ENCODE measurements at regions not wholly inside any gene's neighbourhood (a gene's known extent, or its start where the extent isn't known, plus 50 kb on each side); places are given as distances from the start of the nearest gene placed in this dataset.
A peak's percentile ranks its signal among the peaks of the same experiment; 100 is the strongest.

- no peaks in the 10 kb centered on the region for H4K20me1 ChIP-seq (ENCODE audit: insufficient read depth)
- no peak overlapping the region for H3K27ac ChIP-seq
- H2AFZ ChIP-seq (ENCODE audit: low read depth), result no peak overlapping the region
- H3K4me3 ChIP-seq (IDR thresholded peaks at IDR 0.05; ENCODE audit: insufficient read depth, low read depth, low read length), result no peak overlapping the region
- H3K36me3 ChIP-seq (ENCODE audit: insufficient read depth), result no peaks in the 10 kb centered on the region
- peaks cover 28% of the 10 kb centered on the region for H3K4me1 ChIP-seq (ENCODE audit: low read depth, poor library complexity, severe bottlenecking)
- no peaks in the 10 kb centered on the region for H3K27me3 ChIP-seq (ENCODE audit: insufficient read depth, low read depth)
- no peak overlapping the region for H3K9ac ChIP-seq
- no peaks in the 10 kb centered on the region for H3K79me2 ChIP-seq (ENCODE audit: insufficient read depth, low read depth)
- H3K4me2 ChIP-seq, result 0 out of 2 replicates have a peak overlapping the region, but pooled peaks have one; percentile 41
- TF ChIP-seq, protein P1, sequence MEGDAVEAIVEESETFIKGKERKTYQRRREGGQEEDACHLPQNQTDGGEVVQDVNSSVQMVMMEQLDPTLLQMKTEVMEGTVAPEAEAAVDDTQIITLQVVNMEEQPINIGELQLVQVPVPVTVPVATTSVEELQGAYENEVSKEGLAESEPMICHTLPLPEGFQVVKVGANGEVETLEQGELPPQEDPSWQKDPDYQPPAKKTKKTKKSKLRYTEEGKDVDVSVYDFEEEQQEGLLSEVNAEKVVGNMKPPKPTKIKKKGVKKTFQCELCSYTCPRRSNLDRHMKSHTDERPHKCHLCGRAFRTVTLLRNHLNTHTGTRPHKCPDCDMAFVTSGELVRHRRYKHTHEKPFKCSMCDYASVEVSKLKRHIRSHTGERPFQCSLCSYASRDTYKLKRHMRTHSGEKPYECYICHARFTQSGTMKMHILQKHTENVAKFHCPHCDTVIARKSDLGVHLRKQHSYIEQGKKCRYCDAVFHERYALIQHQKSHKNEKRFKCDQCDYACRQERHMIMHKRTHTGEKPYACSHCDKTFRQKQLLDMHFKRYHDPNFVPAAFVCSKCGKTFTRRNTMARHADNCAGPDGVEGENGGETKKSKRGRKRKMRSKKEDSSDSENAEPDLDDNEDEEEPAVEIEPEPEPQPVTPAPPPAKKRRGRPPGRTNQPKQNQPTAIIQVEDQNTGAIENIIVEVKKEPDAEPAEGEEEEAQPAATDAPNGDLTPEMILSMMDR (conservative IDR thresholded peaks at IDR 0.05; ENCODE audit: low read depth, low read length), result no peak
Observed at GRCh38 chr15:24760066-24760465, 84.5 kb downstream of the NPAP1 start.

DNA sequence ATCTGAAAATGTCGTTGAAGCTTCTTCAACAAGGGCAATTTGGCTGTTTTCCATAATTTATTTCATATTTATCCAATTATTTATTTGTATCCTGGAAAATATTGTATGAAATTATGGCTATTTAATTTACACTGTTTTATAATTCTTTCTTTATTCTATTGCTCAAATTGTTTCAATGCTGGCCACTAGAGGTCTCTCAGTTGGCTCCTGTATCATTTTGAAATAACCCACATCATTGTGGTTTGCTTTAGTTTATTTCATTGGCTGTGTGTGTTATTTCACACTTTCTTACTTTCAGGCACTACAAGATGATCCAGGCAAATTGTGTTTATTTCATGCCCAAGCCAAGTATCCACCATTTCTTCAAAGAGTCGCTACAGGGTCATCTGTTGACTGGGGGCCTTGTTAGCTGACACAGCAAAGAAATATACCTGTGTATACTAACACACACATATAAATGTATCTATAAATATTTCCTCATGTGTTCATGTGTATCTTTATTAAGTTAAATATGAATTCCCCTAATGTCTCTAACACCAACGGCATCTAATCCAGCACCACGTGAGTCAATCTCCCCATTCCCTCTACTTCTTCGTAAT, 86.2 kb downstream of the NPAP1 start:
- TF ChIP-seq, protein P1 (conservative IDR thresholded peaks at IDR 0.05; ENCODE audit: low read depth, low read length), result peak; percentile 37; the same call in 1 of the 2 replicates
- no peak overlapping the region for H3K4me3 ChIP-seq (IDR thresholded peaks at IDR 0.05; ENCODE audit: insufficient read depth, low read depth, low read length)
- H3K27me3 ChIP-seq (ENCODE audit: insufficient read depth, low read depth), result no peaks in the 10 kb centered on the region

DNA sequence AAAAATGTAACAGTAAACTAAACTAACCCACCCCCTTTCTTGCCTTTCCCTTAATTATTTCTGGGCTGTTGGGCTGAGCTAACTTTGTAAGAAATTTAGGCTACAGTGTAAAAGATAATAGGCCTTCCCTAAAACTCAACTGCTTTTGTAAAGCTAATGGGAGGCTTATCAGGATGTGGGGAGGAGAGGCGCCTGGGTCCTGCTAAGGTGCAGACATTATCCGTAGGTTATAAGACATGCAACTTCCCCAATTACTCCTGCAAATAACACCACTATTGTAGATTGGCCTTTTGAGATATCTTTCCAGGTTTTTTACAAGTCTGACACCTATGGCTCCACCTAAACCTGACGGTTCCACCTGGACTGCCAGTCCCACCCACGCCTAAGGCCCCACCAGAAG, 88.3 kb downstream of the NPAP1 start:
- H4K20me1 ChIP-seq (ENCODE audit: insufficient read depth), result no peaks in the 10 kb centered on the region
- H3K36me3 ChIP-seq (ENCODE audit: insufficient read depth), result no peaks in the 10 kb centered on the region
- H2AFZ ChIP-seq (ENCODE audit: low read depth), result no peak overlapping the region
- no peaks in the 10 kb centered on the region for H3K27me3 ChIP-seq (ENCODE audit: insufficient read depth, low read depth)
- H3K4me2 ChIP-seq, result peak overlapping the region; percentile 17; the same call in 1 of the 2 replicates
- no peak overlapping the region for H3K9ac ChIP-seq
- TF ChIP-seq, protein P1 (conservative IDR thresholded peaks at IDR 0.05; ENCODE audit: low read depth, low read length), result no peak
- H3K4me1 ChIP-seq (ENCODE audit: low read depth, poor library complexity, severe bottlenecking), result peaks cover 45% of the 10 kb centered on the region
- no peak overlapping the region for H3K27ac ChIP-seq
- no peak overlapping the region for H3K4me3 ChIP-seq (IDR thresholded peaks at IDR 0.05; ENCODE audit: insufficient read depth, low read depth, low read length)
- H3K79me2 ChIP-seq (ENCODE audit: insufficient read depth, low read depth), result no peaks in the 10 kb centered on the region

More for the DNA sequence above, 86.2 kb downstream of the NPAP1 start:
- Histone ChIP-seq H2AFZ (ENCODE audit: low read depth) (no peak overlapping the region), H3K4me2 (no peak overlapping the region), H4K20me1 (ENCODE audit: insufficient read depth) (no peaks in the 10 kb centered on the region), H3K27ac (no peak overlapping the region), H3K9ac (no peak overlapping the region), H3K36me3 (ENCODE audit: insufficient read depth) (no peaks in the 10 kb centered on the region), H3K79me2 (ENCODE audit: insufficient read depth, low read depth) (no peaks in the 10 kb centered on the region), H3K4me1 (ENCODE audit: low read depth, poor library complexity, severe bottlenecking) (peaks cover 45% of the 10 kb centered on the region)

- H3K27me3 ChIP-seq (ENCODE audit: insufficient read depth, low read depth), result no peaks in the 10 kb centered on the region
- TF ChIP-seq, protein P1 (conservative IDR thresholded peaks at IDR 0.05; ENCODE audit: low read depth, low read length), result no peak
- no peaks in the 10 kb centered on the region for H4K20me1 ChIP-seq (ENCODE audit: insufficient read depth)
- H3K36me3 ChIP-seq (ENCODE audit: insufficient read depth), result no peaks in the 10 kb centered on the region
- peaks cover 43% of the 10 kb centered on the region for H3K4me1 ChIP-seq (ENCODE audit: low read depth, poor library complexity, severe bottlenecking)
- no peak overlapping the region for H3K4me3 ChIP-seq (IDR thresholded peaks at IDR 0.05; ENCODE audit: insufficient read depth, low read depth, low read length)
- H3K4me2 ChIP-seq, result peak overlapping the region; percentile 38; the same call in 1 of the 2 replicates
- no peak overlapping the region for H2AFZ ChIP-seq (ENCODE audit: low read depth)
- H3K79me2 ChIP-seq (ENCODE audit: insufficient read depth, low read depth), result no peaks in the 10 kb centered on the region
- no peak overlapping the region for H3K9ac ChIP-seq
- H3K27ac ChIP-seq, result peak overlapping the region; percentile 14; the same call in 1 of the 2 replicates
Observed at GRCh38 chr15:24764375-24765171, 89.0 kb downstream of the NPAP1 start.

Measured in KMS-11 (cell line).